Tibial nerve (tissue), 4 donors: ENCODE measurements at regions not wholly inside any gene's neighbourhood (a gene's known extent, or its start where the extent isn't known, plus 50 kb on each side); places are given as distances from the start of the nearest gene placed in this dataset.

Source experiments
- CTCF ChIP-seq, 5 experiments: fragments of 200-600 bp in 3 of 5; fragments of 450-650 bp in 2 of 5; sonication (generic) in 3 of 5; IDR thresholded peaks; one replicate each; pipeline ENCODE4 v1.5.1; 2016 to 2019; ENCODE audit warnings: antibody characterized with exemption in 5 of 5, mild to moderate bottlenecking in 3 of 5, moderate library complexity in 2 of 5
- EP300 ChIP-seq, 2 donors: sonication (generic); formaldehyde crosslinking; IDR thresholded peaks; one replicate each; pipeline ENCODE4 v1.6.1; 2017; ENCODE audit warnings: antibody characterized with exemption in 2 of 2, mild to moderate bottlenecking in 1 of 2

DNA sequence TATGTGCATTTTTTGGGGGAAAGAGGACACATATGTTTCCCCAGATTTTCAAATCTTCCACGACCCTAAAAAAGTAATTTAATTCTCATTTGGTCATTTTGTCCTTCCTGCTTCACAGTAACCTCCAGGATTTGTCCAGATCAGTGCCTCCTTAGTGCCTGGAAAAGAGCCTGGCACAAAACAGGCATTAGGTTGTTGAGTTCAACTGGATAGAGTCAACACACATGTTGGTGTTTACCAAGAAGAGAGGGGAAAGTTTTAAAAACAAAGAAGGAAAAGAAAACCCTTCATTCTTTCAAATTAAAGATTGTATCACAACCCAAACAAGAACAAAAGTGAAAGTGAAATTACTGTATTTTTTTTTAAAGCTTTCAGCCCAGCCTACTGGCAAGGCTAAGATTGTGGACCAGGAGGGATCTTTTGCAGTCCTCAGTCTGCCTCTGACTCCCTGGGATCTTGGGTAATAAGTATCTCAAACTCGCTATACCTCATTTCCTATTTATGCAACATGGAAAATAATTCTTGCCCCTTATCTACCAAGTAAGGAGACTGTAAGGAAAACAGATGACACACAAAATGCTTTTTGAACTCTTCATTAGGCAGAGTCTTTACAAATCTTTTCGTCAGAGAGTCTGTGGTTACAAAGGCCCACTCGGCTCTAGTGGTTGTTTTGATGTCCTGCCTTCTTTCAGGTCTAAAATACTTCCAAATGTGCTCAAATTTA is 57.8 kb downstream of the ZNF281 start:
- no peak for TF ChIP-seq CTCF (IDR thresholded peaks at IDR 0.05)
- TF ChIP-seq EP300 (IDR thresholded peaks at IDR 0.05) = peak in 1 of 2 donors; percentile 7
